ENCODE measurements at regions not wholly inside any gene's neighbourhood (a gene's known extent, or its start where the extent isn't known, plus 50 kb on each side); places are given as distances from the start of the nearest gene placed in this dataset.

DNA sequence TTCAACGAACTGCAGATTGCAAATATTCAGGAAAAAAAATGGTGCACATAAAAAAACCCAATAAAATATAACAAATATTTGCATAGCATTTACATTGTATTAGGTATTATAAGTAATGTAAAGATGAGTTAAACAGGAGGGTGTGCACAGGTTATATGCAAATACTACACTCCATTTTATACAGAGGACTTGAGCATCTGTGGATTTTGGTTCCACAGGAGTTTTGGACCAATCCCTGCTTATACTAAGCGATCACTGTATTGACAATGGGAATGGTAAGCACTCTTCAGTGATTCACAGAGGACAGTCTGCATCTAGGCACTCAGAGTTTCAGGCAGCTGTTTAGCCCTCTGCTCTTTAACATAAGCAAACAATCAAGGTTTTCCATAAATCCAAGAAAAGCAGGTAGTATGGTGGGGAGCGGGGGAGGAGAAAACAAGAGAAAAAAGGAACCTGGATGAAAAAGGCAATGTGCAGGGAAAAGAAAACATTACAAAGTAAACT is 206.0 kb upstream of the PARD3B start:
- Histone ChIP-seq H2BK15ac (ENCODE audit: low read depth, low read length) (no peak overlapping the region), H3K9ac (ENCODE audit: extremely low read depth, insufficient read length, low read length) (no peak overlapping the region), H2BK120ac (ENCODE audit: low read depth, low read length, poor library complexity, severe bottlenecking) (no peak overlapping the region), H3K9me3 (ENCODE audit: control insufficient read depth, low read depth, low read length) (no peaks in the 10 kb centered on the region), H3K79me1 (ENCODE audit: insufficient read depth, low read depth, low read length, poor library complexity, severe bottlenecking) (no peaks in the 10 kb centered on the region), H3T11ph (ENCODE audit: low read length) (no peak overlapping the region), H3K23ac (ENCODE audit: insufficient read length, low read depth, low read length) (no peak overlapping the region), H2BK20ac (ENCODE audit: low read depth, low read length, poor library complexity, severe bottlenecking) (no peak overlapping the region), H3K4me2 (ENCODE audit: insufficient read depth, insufficient read length, low read length) (no peak overlapping the region), H3K56ac (ENCODE audit: insufficient read length, low read depth, low read length) (no peak overlapping the region), H2BK12ac (ENCODE audit: insufficient read length, low read depth, low read length) (no peak overlapping the region), H4K20me1 (ENCODE audit: control insufficient read depth, insufficient read depth, insufficient read length) (no peaks in the 10 kb centered on the region), H3K14ac (ENCODE audit: insufficient read depth, low read length) (no peak overlapping the region), H3K79me2 (ENCODE audit: insufficient read depth, low read length) (no peaks in the 10 kb centered on the region), H3K27ac (ENCODE audit: insufficient read length, low read depth, low read length) (no peak overlapping the region), H3K4me1 (ENCODE audit: insufficient read depth, low read length) (peaks cover 2% of the 10 kb centered on the region; the same call in 1 of the 2 replicates), H4K91ac (ENCODE audit: insufficient read length, low read depth, low read length) (no peak overlapping the region), H4K8ac (replicated peaks; ENCODE audit: insufficient read length, low read depth, low read length) (no peak overlapping the region), H3K27me3 (ENCODE audit: insufficient read depth, low read length) (no peaks in the 10 kb centered on the region), H3K4ac (ENCODE audit: low read depth, low read length) (no peak overlapping the region), H3K23me2 (ENCODE audit: insufficient read length, low read depth, low read length, poor library complexity, severe bottlenecking) (no peaks in the 10 kb centered on the region), H2BK5ac (ENCODE audit: insufficient read length, low read length) (no peak overlapping the region), H4K5ac (ENCODE audit: insufficient read length, low read depth, low read length) (no peak overlapping the region), H2AFZ (ENCODE audit: low read length) (no peak overlapping the region), H3K18ac (ENCODE audit: insufficient read length, low read depth, low read length) (no peak overlapping the region), H2AK5ac (ENCODE audit: insufficient read length, low read length) (no peak overlapping the region)
- DNase-seq = no peak
- WGBS (ENCODE audit: extremely low coverage, insufficient read length, low lambda C conversion rate) = no CpG with 5 or more reads among the region's 3 CpGs
- Mint-ChIP-seq H3K4me3 (no peak overlapping the region), H3K4me1 (peaks cover 18 to 21% of the 10 kb centered on the region in 2 experiments), H3K27me3 (ENCODE audit: low read depth) (no peaks in the 10 kb centered on the region; the same call in 1 of the 2 replicates), H3K27ac (peak overlapping the region in 1 of 3 experiments; percentile 87; a peak in 2 of 7 replicates), H3K9me3 (no peaks in the 10 kb centered on the region), H3K36me3 (ENCODE audit: insufficient read depth in 1 of 3, low read depth in 3 of 3) (no peaks in the 10 kb centered on the region)
- TF ChIP-seq, protein P1, sequence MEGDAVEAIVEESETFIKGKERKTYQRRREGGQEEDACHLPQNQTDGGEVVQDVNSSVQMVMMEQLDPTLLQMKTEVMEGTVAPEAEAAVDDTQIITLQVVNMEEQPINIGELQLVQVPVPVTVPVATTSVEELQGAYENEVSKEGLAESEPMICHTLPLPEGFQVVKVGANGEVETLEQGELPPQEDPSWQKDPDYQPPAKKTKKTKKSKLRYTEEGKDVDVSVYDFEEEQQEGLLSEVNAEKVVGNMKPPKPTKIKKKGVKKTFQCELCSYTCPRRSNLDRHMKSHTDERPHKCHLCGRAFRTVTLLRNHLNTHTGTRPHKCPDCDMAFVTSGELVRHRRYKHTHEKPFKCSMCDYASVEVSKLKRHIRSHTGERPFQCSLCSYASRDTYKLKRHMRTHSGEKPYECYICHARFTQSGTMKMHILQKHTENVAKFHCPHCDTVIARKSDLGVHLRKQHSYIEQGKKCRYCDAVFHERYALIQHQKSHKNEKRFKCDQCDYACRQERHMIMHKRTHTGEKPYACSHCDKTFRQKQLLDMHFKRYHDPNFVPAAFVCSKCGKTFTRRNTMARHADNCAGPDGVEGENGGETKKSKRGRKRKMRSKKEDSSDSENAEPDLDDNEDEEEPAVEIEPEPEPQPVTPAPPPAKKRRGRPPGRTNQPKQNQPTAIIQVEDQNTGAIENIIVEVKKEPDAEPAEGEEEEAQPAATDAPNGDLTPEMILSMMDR (conservative IDR thresholded peaks at IDR 0.05) = no peak

Measured in H9 (cell line).